BJ (cell line): ENCODE measurements at regions not wholly inside any gene's neighbourhood (a gene's known extent, or its start where the extent isn't known, plus 50 kb on each side); places are given as distances from the start of the nearest gene placed in this dataset.

ENCODE experiments used
- CTCF ChIA-PET: fragments of 350-600 bp; formaldehyde crosslinking; extraction: SDS; loops from one replicate; lab custom pipeline; 2021; ENCODE audit warnings: antibody characterized with exemption, inconsistent platforms; lab: Yijun Ruan, JAX
- POLR2A ChIA-PET: fragments of 300-600 bp; sonication (Branson Sonifier 250); formaldehyde crosslinking; extraction: SDS; loops from one replicate; lab custom pipeline; 2021; ENCODE audit warnings: antibody characterized with exemption; lab: Charles Lee
- DNase-seq: peaks from one replicate; pipeline ENCODE4 v3.0.0-alpha.2; 2011; ENCODE audit warnings: low read depth
- H3K27me3 ChIP-seq: 2 replicates; pipeline ENCODE4 v1.6.0; 2011; ENCODE audit warnings: low read length; ENCODE audit not compliant: control insufficient read depth, insufficient read depth
- H3K36me3 ChIP-seq: 2 replicates; pipeline ENCODE4 v1.5.1; 2011; ENCODE audit warnings: low read length; ENCODE audit not compliant: control insufficient read depth, insufficient read depth
- H3K4me3 ChIP-seq: 2 replicates; pipeline ENCODE4 v1.5.1; 2011; ENCODE audit warnings: low read depth, mild to moderate bottlenecking, control low read depth, low read length
- TF ChIP-seq, protein P1 (sequence below): IDR thresholded peaks from 2 replicates; pipeline ENCODE4 v1.5.1; 2011; ENCODE audit warnings: low read depth, mild to moderate bottlenecking, control low read depth, inconsistent platforms, low read length, moderate library complexity; ENCODE audit not compliant: insufficient read depth

- ChIA-PET POLR2A (no interaction called here), CTCF (no interaction called here)
- TF ChIP-seq, protein P1, sequence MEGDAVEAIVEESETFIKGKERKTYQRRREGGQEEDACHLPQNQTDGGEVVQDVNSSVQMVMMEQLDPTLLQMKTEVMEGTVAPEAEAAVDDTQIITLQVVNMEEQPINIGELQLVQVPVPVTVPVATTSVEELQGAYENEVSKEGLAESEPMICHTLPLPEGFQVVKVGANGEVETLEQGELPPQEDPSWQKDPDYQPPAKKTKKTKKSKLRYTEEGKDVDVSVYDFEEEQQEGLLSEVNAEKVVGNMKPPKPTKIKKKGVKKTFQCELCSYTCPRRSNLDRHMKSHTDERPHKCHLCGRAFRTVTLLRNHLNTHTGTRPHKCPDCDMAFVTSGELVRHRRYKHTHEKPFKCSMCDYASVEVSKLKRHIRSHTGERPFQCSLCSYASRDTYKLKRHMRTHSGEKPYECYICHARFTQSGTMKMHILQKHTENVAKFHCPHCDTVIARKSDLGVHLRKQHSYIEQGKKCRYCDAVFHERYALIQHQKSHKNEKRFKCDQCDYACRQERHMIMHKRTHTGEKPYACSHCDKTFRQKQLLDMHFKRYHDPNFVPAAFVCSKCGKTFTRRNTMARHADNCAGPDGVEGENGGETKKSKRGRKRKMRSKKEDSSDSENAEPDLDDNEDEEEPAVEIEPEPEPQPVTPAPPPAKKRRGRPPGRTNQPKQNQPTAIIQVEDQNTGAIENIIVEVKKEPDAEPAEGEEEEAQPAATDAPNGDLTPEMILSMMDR = no peak
- H3K4me3 ChIP-seq = no peak overlapping the region
- no peak for DNase-seq
- H3K27me3 ChIP-seq = no peaks in the 10 kb centered on the region
- no peaks in the 10 kb centered on the region for H3K36me3 ChIP-seq
Observed at GRCh38 chr18:60746491-60746890, 373.9 kb upstream of the MC4R start.

DNA sequence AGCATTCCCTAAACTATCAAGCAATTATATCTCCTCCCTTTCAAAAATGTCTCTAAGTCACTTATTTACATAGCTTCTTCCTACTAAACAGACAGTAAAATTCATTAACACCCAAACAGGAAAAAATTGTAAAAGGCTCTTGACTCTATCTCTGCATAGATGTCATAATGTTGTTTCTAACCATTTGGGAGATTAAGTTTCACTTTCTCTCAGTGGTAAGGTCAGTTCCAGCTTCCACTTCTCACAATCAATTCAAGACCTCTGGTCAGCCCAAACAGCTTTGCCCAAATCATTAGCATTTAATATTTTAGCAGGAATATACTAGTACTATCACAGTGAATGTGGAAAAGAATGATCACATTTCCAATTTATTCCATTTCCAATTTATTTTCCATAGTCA is 374.3 kb upstream of the MC4R start:
- ChIA-PET POLR2A (no interaction called here), CTCF (no interaction called here)
- DNase-seq = no peak
- H3K27me3 ChIP-seq = no peaks in the 10 kb centered on the region
- no peak overlapping the region for H3K4me3 ChIP-seq
- no peaks in the 10 kb centered on the region for H3K36me3 ChIP-seq
- TF ChIP-seq, protein P1 = no peak

GRCh38 chr18:60753753-60754152 is 381.2 kb upstream of the MC4R start:
- POLR2A ChIA-PET = no interaction called here
- CTCF ChIA-PET = no interaction called here
- TF ChIP-seq, protein P1 = no peak

GRCh38 chr18:60754413-60755009 is 381.9 kb upstream of the MC4R start:
- POLR2A ChIA-PET = no interaction called here
- CTCF ChIA-PET = interaction anchor here (0.7 to 1.0 kb wide), 2 partner anchors 14 to 17 kb away, joined by 4 read pairs; no protein-coding TSS in a partner anchor
- H3K27me3 ChIP-seq = no peaks in the 10 kb centered on the region

More at GRCh38 chr18:60753753-60754152, 381.2 kb upstream of the MC4R start:
- no peaks in the 10 kb centered on the region for H3K36me3 ChIP-seq
- no peak for DNase-seq
- no peak overlapping the region for H3K4me3 ChIP-seq
- no peaks in the 10 kb centered on the region for H3K27me3 ChIP-seq

GRCh38 chr18:60755134-60755533 is 382.6 kb upstream of the MC4R start:
- Histone ChIP-seq H3K4me3 (no peak overlapping the region), H3K36me3 (no peaks in the 10 kb centered on the region), H3K27me3 (no peaks in the 10 kb centered on the region)
- ChIA-PET POLR2A (no interaction called here), CTCF (interaction anchor here (0.7 to 1.0 kb wide), 2 partner anchors 13 to 17 kb away, joined by 4 read pairs; no protein-coding TSS in a partner anchor)
- TF ChIP-seq, protein P1 = no peak
- DNase-seq = no peak

More at GRCh38 chr18:60754413-60755009, 381.9 kb upstream of the MC4R start:
- no peak for DNase-seq
- TF ChIP-seq, protein P1 = no peak
- Histone ChIP-seq H3K4me3 (no peak overlapping the region), H3K36me3 (no peaks in the 10 kb centered on the region)
